HG03097 (cell line): ENCODE measurements at regions not wholly inside any gene's neighbourhood (a gene's known extent, or its start where the extent isn't known, plus 50 kb on each side); places are given as distances from the start of the nearest gene placed in this dataset.

Experiments
- ATAC-seq: cut with Tn5 transposase; IDR thresholded peaks from one replicate; pipeline ENCODE4 v1.9.1; 2021; ENCODE audit not compliant: unreplicated experiment, low FRiP score

DNA sequence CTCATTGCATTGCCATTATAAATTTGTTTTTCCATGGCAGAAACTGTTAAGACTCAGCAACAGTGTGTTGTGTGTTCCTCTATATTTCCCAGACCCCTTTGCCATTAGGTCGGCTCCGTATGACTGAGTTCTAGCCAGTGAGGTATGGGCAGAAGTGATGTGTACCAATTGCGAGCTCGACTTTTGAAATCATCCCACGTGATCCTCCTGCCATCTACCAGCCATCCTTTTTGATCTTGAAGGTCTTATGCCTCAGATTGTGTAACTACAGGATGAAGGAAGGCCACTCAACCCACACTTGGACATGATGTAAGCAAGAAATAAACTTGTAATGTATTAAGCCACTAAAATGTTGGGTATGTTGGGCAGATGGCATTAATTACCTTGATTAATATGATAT, 562.3 kb downstream of the PDCD6IP start:
- no peak for ATAC-seq

DNA sequence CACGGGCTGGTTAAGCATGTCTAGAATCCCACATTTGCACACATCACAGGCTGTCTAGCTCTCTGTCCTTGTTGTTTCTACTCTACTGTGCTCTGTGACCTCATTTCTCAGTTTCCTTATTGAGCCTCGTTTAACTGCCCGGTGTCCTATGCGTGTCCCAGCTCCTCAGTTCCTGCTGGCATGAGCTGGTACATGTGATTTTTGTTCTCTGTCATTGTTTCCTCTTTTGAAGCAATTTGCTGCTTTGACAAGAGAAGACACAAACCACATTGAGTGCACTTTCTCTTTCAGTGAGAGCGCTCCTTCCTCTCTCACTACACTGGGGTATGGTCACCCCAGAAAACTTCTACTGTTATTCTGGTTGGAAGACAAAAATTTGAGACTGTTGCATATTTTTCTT, 563.5 kb downstream of the PDCD6IP start:
- ATAC-seq, result peak; percentile 99

- ATAC-seq, result no peak
Observed at GRCh38 chr3:34362910-34363309, 564.5 kb downstream of the PDCD6IP start.

GRCh38 chr3:34363881-34364280, 565.5 kb downstream of the PDCD6IP start:
- ATAC-seq, result no peak

- no peak for ATAC-seq
Observed at GRCh38 chr3:34364335-34364734, 565.9 kb downstream of the PDCD6IP start.

DNA sequence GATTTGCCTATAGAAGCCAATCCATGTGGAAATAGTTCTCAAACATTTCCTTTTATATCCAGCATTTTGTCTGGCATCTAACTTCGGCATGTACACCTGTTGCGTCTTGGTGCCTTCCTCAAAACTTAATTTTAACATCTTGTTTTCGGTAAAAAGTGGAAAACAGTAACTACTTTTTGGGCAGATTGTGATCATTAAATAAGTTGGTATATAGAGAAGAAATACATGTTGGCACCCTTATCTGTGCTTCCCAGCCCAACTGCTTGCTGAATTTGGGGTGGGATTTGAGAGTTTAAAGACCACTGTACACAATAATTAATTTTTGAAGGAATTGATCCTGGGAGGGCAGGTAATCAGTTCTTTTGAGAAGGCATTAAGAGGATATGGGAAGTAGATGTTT, 566.8 kb downstream of the PDCD6IP start:
- ATAC-seq, result no peak

- ATAC-seq, result no peak
Observed at GRCh38 chr3:34365771-34366170, 567.3 kb downstream of the PDCD6IP start.

DNA sequence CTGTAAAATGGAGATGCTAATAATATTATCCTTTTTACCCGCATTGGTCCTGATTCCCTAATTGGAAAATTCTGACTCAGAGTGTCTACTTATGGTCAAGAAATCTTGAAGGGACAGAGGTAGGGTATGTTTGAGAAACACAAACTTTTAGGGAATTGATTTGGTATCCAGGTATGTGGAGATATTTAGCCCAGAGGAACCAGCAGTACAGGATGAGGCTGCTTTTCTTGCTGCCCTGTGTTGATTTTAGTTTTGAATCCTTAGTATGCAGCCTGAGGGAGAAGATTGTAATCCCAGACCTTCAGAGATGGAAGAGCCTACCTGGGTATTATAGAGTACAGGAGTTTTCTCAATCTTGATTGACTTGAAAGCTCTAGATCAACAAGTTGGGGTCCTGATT, 569.1 kb downstream of the PDCD6IP start:
- ATAC-seq, result no peak

GRCh38 chr3:34374521-34374920, 576.1 kb downstream of the PDCD6IP start:
- ATAC-seq, result no peak

DNA sequence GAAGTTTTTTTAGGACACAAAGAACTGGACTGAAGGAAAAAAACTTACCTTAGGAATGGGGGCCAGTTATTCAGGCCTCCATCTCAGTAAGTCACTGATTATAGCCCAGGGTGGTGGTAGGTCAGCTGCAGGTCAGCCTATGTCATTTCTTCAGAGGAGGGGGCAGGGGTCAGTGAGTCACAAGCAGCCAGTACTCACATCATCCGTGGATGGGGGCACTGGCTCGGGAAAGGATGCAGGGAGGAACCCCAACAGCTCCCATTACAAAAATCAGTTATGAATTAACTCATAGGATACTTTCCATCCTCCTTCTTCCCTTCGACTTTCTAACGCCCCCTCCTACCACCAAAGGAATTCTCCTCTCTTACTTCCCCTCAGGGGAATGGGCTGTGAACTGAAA, 578.3 kb downstream of the PDCD6IP start:
- no peak for ATAC-seq

GRCh38 chr3:34377961-34378360, 579.5 kb downstream of the PDCD6IP start:
- ATAC-seq, result no peak

DNA sequence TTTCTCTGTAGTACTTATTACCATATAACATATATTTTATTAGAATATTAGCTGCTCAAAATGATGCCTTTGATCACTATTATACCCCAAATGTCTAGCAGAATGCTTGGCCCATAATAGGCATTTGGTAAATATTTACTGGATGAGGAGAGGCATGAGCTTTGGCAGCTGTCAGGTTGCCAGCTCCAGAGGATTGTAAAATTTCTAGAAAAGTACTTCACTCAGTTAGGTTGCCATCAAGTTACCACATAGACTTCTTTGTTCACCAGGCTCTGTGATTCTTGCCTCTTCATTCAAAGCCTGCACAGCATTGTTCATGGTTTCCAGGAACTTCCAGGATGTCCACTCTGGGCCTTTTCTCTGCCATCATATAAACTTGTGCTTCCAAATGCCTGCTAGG, 582.8 kb downstream of the PDCD6IP start:
- ATAC-seq, result no peak

- ATAC-seq, result no peak
Observed at GRCh38 chr3:34382859-34383258, 584.4 kb downstream of the PDCD6IP start.

DNA sequence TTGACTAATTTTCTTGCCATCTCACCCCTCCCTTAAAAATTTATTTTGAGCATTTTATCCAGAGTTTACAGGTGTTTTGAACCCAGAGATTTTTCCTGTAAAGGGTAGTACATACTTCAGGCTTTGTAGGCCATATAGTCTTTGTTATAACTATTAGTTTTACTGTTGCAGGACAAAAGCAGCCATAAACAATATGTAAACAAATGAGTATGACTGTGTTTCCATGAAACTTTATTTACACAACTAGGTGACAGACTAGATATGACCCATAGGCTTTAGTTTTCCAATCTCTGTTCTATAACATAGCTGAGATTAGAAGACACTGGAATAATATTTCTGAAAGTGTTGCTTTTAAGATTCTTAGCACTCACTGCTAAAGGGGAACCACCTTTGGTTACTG, 587.9 kb downstream of the PDCD6IP start:
- ATAC-seq, result no peak

DNA sequence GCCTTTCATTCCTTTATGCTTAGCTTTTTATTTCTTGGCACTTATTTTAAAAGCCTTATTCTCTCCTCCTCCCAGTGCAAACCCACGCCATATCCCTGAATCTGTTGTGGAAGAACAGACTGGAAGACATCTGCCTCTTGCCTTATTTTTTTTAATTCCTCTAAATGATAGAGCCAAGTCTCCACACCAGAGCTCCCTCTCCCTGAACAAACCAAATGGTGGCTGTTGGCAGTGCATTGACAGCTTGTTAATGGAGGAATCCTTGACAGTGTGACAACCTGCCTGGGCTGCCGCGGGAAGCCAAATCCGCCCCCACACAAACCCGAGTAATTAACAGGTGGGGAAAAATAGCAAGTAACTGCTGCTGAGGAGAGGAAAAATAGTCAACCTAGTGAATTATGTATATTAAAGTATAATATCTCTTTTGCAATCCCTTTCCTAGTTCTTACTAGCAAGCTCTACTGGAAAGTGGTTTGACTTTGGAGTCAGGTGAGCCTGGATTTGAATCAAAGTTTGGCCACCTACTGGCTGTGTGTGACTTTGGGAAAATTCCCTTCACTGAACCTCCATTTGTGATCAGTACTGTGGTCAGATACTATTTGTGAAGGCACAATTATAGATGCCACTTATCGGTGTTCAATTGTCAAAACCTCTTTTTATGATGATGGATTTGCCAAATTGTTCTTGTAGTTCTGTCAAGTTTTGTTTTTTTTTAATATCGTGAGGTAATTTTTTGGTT, 589.6 kb downstream of the PDCD6IP start:
- no peak for ATAC-seq

- no peak for ATAC-seq
Observed at GRCh38 chr3:34388830-34389229, 590.4 kb downstream of the PDCD6IP start.

DNA sequence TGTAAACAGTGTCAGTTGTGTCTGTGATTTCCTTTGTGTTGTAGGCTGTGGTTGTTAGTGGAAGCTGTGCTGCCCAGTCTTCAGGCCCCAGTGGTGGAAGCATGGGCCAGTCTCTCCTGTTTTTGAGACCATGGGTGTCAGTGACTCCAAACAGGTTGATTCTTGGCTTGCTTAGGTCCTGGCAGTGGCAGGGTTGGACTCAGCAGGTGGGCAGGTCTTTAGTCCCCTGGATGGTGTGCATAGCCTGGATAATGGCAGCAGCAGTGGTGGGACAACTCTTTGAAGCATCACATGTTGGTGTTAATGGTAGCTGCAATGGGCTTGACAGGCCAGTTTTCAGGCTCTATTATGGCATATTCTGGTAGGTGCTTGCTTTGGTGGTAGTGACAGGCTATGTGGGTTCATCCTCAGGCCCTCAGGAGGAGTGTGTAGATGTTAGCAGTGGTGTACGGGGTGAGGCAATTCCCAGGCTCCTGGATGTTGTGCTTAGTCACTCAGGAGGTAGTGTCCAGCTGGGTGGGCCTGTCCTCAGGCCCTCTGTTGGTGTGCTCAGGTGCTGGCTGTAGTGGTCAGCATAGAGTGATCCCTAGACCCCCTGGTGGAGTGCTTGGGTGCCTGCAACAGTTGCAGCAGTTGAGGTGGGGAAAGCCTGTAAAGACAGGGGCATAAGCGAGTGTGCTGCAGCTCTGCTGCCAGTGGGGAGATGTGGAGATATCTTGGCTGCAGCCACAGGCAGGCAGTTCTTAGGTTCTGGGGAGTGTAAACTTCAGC, 596.7 kb downstream of the PDCD6IP start:
- ATAC-seq, result no peak

DNA sequence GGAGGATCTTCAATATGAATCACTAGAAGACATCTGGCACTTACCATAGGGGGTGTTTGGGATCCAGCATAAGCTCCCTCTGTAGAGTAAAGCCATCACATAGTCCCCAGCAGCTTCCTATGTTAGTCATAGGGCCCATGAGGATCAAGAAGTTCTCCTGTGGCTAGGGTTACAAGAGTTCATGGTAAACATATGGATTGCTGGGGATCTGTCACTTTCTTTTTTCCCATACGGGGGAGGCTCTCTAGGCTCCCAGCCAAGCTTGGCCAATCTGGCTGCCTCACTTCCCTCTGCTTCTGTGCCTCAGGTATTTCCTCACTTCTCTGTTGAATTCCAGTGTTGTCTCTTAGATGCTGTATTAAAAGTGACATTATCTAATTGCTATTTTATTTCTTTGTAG, 597.9 kb downstream of the PDCD6IP start:
- no peak for ATAC-seq

GRCh38 chr3:34396956-34397355, 598.5 kb downstream of the PDCD6IP start:
- ATAC-seq, result no peak

- ATAC-seq, result no peak
Observed at GRCh38 chr3:34399401-34399800, 601.0 kb downstream of the PDCD6IP start.

GRCh38 chr3:34405159-34405558, 606.7 kb downstream of the PDCD6IP start:
- no peak for ATAC-seq

GRCh38 chr3:34407281-34407680, 608.9 kb downstream of the PDCD6IP start:
- no peak for ATAC-seq
